HG02870 (cell line): ENCODE measurements at regions not wholly inside any gene's neighbourhood (a gene's known extent, or its start where the extent isn't known, plus 50 kb on each side); places are given as distances from the start of the nearest gene placed in this dataset.
"Not testable (repeated sequence)": the region's sequence is repeated elsewhere in the genome, so short reads cannot be mapped to it uniquely, and the experiment has no call there.

Experiments used
- ATAC-seq: cut with Tn5 transposase; IDR thresholded peaks from one replicate; pipeline ENCODE4 v1.9.1; 2021; ENCODE audit warnings: mild to moderate bottlenecking, moderate library complexity; ENCODE audit not compliant: unreplicated experiment

GRCh38 chr9:113664181-113664875 lies 200.8 kb downstream of the RGS3 start:
- ATAC-seq: no peak

GRCh38 chr9:113665064-113665463 lies 201.5 kb downstream of the RGS3 start:
- no peak for ATAC-seq

GRCh38 chr9:113665756-113666155 lies 202.2 kb downstream of the RGS3 start:
- ATAC-seq: no peak

GRCh38 chr9:113668061-113668460 lies 204.5 kb downstream of the RGS3 start:
- ATAC-seq: no peak

- ATAC-seq: no peak
These were observed 206.1 kb downstream of the RGS3 start for GRCh38 chr9:113669522-113670115.

GRCh38 chr9:113673726-113674125 lies 202.4 kb upstream of the ZNF618 start:
- no peak for ATAC-seq

- ATAC-seq: no peak
These were observed 201.7 kb upstream of the ZNF618 start for GRCh38 chr9:113674436-113674835.

- no peak for ATAC-seq
These were observed 200.6 kb upstream of the ZNF618 start for GRCh38 chr9:113675475-113675941.

GRCh38 chr9:113677057-113677456 lies 199.1 kb upstream of the ZNF618 start:
- ATAC-seq: no peak

- ATAC-seq: no peak
These were observed 198.5 kb upstream of the ZNF618 start for GRCh38 chr9:113677569-113677968.

GRCh38 chr9:113678119-113678858 lies 197.8 kb upstream of the ZNF618 start:
- no peak for ATAC-seq

- ATAC-seq: no peak
These were observed 197.3 kb upstream of the ZNF618 start for GRCh38 chr9:113678859-113679256.

- no peak for ATAC-seq
These were observed 193.8 kb upstream of the ZNF618 start for GRCh38 chr9:113682297-113682771.

GRCh38 chr9:113685636-113686035 lies 190.5 kb upstream of the ZNF618 start:
- not testable (repeated sequence) for ATAC-seq

- no peak for ATAC-seq
These were observed 188.9 kb upstream of the ZNF618 start for GRCh38 chr9:113687107-113687679.

- no peak for ATAC-seq
These were observed 188.3 kb upstream of the ZNF618 start for GRCh38 chr9:113687680-113688371.

- ATAC-seq: no peak
These were observed 185.9 kb upstream of the ZNF618 start for GRCh38 chr9:113690055-113690740.

- no peak for ATAC-seq
These were observed 183.9 kb upstream of the ZNF618 start for GRCh38 chr9:113692256-113692655.

- no peak for ATAC-seq
These were observed 181.2 kb upstream of the ZNF618 start for GRCh38 chr9:113694912-113695311.

- no peak for ATAC-seq
These were observed 180.7 kb upstream of the ZNF618 start for GRCh38 chr9:113695440-113695851.
